DMS114 treated with DMSO at 0.1 percent for 48 hours (cell line): ENCODE measurements at regions not wholly inside any gene's neighbourhood (a gene's known extent, or its start where the extent isn't known, plus 50 kb on each side); places are given as distances from the start of the nearest gene placed in this dataset.
"Not testable (repeated sequence)": the region's sequence is repeated elsewhere in the genome, so short reads cannot be mapped to it uniquely, and the experiment has no call there.

ENCODE experiments used
- DNase-seq: peaks from one replicate; lab custom pipeline; 2025; ENCODE audit not compliant: unreplicated experiment; lab: John Stamatoyannopoulos, UW

GRCh38 chr21:17738176-17738953 lies 80.8 kb downstream of the C21orf91 start:
- no peak for DNase-seq

DNA sequence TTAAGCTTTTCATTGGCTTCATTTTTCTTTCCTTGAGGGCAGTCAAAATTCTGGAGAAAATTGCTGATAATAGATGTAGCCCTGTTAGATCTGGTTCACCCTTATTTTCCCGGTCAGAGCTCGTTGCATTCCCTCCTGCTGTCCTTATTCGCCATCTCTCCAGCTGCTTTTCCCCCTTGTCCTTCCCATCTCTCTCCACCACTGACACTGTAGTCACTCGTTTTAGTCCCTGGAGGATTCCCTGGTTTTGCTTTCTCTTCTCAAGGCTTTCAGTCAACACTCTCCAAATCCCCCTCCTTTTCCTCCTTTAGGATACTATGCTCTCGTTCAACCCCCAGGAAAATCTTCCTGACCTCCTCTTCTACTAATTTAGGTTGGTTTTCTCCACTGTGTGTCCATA lies 83.1 kb downstream of the C21orf91 start:
- DNase-seq: no peak

DNA sequence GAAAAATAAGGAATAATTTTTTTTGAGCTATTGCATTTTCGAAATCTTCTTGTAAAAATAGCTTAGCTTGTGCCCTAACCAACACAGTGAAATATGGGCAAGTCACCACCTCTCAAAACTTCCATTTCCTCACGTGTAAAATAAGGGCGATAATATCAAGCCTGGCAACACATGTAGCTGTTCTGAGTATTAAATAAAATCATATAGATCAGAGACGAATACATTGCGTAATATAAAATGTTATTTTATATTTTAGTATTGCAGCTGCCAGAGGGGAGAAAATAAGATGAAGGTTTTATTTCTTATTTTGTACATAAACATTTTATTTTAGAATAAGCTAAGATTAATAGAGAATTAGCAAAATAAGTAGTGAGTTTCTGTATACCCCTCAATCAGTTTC lies 85.9 kb downstream of the C21orf91 start:
- DNase-seq: no peak

DNA sequence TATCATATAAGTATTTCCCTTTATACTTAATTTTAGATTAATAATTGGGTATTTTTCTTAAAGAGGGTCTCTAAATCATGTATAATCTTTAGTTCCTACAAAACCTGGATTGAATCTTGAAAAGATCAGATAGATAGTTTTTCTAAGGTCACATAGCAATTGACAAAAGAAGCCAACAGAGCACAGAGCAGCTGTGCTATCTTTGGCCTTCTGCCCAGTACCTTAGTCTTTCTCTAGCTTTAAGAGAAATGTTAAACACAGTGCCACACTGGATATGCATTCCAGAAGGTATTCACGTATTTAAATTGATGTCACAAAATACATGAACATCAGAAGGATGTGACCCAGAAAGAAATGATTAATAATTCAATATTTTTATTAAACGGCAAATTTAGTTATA lies 86.8 kb downstream of the C21orf91 start:
- DNase-seq: no peak

GRCh38 chr21:17731554-17731953 lies 87.6 kb downstream of the C21orf91 start:
- no peak for DNase-seq

GRCh38 chr21:17730782-17731181 lies 88.4 kb downstream of the C21orf91 start:
- no peak for DNase-seq

- no peak for DNase-seq
Observed at GRCh38 chr21:17729455-17729854, 89.7 kb downstream of the C21orf91 start.

DNA sequence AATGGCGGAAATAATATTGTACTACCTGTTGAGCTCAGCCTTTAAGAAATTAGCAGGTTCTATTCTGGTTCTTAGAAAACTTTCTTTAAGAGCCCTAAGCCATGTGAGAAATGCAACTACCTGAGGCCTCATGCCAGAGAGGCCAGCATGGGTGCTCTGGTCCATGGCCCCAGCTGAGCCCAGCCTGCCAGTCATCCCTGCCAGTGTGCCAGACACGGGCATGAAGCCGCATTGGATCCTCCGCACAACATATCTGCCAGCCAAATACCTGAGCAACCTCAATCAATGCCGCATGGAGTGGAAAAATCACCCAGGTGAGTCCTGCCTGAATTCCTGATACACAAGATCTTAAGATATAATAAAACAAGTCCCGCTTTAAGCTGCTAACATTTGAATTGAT lies 91.8 kb downstream of the C21orf91 start:
- no peak for DNase-seq

GRCh38 chr21:17726047-17726829 lies 92.9 kb downstream of the C21orf91 start:
- no peak for DNase-seq

- no peak for DNase-seq
Observed at GRCh38 chr21:17725339-17725738, 93.8 kb downstream of the C21orf91 start.

- no peak for DNase-seq
Observed at GRCh38 chr21:17712887-17713286, 100.2 kb upstream of the BTG3 start.

- DNase-seq: no peak
Observed at GRCh38 chr21:17711896-17712295, 99.2 kb upstream of the BTG3 start.

DNA sequence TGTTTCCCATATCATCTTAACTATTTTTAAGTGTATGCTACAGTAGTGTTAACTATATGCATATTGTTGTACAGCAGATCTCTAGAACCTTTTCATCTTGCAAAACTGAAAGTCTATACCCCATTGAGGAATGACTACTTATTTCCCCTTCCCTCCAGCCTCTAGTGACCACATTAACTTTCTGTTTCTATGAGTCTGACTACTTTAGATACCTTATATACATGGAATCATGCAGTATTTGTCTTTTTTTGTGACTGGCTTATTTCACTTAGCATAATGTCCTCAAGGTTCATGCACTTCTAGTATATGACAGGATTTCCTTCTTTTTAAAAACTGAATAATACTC lies 96.5 kb upstream of the BTG3 start:
- no peak for DNase-seq

- DNase-seq: no peak
Observed at GRCh38 chr21:17708522-17709265, 96.0 kb upstream of the BTG3 start.

DNA sequence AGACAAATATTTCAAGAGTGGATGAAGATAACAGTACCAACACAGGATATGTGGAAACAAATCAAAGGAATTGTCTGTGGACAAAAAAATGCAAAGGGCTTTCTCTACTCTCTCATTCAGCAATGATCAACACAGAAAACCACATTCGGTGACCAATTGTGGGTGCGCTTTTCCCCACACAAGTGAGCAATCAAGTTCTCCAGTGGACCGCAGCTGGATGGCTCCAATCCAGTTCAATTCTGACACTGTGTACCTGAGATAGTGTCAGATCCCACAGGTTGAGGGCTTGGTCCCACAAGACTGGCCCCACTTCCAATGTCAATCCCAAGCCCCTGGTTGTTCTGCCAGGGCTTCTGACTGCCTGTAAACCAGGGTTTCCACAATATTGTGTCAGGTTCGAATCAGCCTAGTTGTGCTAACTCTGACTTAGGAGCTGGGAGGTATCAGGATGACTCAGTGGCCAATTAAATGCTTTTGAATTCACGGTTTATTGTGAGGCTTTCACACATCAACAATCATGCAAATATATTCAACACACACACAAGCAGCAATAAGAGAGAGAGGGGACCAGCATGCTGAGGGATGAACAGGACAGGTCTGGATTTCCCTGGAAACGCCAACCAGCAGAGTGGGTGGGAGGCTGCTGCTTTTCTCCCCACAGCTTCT lies 87.0 kb upstream of the BTG3 start:
- DNase-seq: no peak

GRCh38 chr21:17697473-17697872 lies 84.8 kb upstream of the BTG3 start:
- no peak for DNase-seq

DNA sequence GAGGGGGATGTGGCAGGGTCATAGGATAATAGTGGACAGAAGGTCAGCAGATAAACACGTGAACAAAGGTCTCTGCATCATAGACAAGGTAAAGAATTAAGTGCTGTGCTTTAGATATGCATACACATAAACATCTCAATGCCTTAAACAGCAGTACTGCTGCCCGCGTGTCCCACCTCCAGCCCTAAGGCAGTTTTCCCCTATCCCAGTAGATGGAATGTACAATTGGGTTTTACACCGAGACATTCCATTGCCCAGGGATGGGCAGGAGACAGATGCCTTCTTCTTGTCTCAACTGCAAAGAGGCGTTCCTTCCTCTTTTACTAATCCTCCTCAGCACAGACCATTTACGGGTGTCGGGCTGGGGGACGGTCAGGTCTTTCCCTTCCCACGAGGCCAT lies 81.7 kb upstream of the BTG3 start:
- DNase-seq: not testable (repeated sequence)

GRCh38 chr21:17693801-17694200 lies 81.1 kb upstream of the BTG3 start:
- no peak for DNase-seq

- no peak for DNase-seq
Observed at GRCh38 chr21:17690078-17690494, 77.4 kb upstream of the BTG3 start.

GRCh38 chr21:17688912-17689874 lies 76.5 kb upstream of the BTG3 start:
- no peak for DNase-seq
